ENCODE measurements at regions not wholly inside any gene's neighbourhood (a gene's known extent, or its start where the extent isn't known, plus 50 kb on each side); places are given as distances from the start of the nearest gene placed in this dataset.

GRCh38 chr16:86702824-86703588 is 124.7 kb downstream of the FOXL1 start:
- no peak overlapping the region for H3K27ac ChIP-seq (ENCODE audit: low read length)
- H3K36me3 ChIP-seq (replicated peaks; ENCODE audit: insufficient read depth, low read length) = no peaks in the 10 kb centered on the region
- H3K4me1 ChIP-seq (ENCODE audit: low read length) = no peaks in the 10 kb centered on the region
- H2AFZ ChIP-seq (ENCODE audit: low read length) = no peak overlapping the region
- no peak overlapping the region for H3K9ac ChIP-seq (ENCODE audit: low read length)
- H3K9me3 ChIP-seq (replicated peaks; ENCODE audit: insufficient read depth, low read length) = no peaks in the 10 kb centered on the region
- H3K27me3 ChIP-seq (replicated peaks; ENCODE audit: insufficient read depth, low read length) = peaks cover 14% of the 10 kb centered on the region; the same call in 1 of the 2 replicates
- TF ChIP-seq EZH2 (optimal IDR thresholded peaks at IDR 0.05; ENCODE audit: low read depth, low read length) (no peak), EZH2phosphoT487 (IDR thresholded peaks at IDR 0.05; ENCODE audit: low read length) (no peak)
- TF ChIP-seq, protein P1, sequence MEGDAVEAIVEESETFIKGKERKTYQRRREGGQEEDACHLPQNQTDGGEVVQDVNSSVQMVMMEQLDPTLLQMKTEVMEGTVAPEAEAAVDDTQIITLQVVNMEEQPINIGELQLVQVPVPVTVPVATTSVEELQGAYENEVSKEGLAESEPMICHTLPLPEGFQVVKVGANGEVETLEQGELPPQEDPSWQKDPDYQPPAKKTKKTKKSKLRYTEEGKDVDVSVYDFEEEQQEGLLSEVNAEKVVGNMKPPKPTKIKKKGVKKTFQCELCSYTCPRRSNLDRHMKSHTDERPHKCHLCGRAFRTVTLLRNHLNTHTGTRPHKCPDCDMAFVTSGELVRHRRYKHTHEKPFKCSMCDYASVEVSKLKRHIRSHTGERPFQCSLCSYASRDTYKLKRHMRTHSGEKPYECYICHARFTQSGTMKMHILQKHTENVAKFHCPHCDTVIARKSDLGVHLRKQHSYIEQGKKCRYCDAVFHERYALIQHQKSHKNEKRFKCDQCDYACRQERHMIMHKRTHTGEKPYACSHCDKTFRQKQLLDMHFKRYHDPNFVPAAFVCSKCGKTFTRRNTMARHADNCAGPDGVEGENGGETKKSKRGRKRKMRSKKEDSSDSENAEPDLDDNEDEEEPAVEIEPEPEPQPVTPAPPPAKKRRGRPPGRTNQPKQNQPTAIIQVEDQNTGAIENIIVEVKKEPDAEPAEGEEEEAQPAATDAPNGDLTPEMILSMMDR (IDR thresholded peaks at IDR 0.05; ENCODE audit: low read length) = no peak
- no peak overlapping the region for H3K4me2 ChIP-seq (ENCODE audit: low read depth, low read length)
- H3K4me3 ChIP-seq (ENCODE audit: low read length) = no peak overlapping the region
- no peaks in the 10 kb centered on the region for H3K9me2 ChIP-seq (replicated peaks; ENCODE audit: insufficient read depth, low read length)
- H4K20me1 ChIP-seq (ENCODE audit: insufficient read depth, low read length) = no peaks in the 10 kb centered on the region
- no peaks in the 10 kb centered on the region for H3K79me2 ChIP-seq (ENCODE audit: low read length)
- no peak for DNase-seq
- H3F3A ChIP-seq (ENCODE audit: insufficient read depth, low read length) = no peaks in the 10 kb centered on the region

DNA sequence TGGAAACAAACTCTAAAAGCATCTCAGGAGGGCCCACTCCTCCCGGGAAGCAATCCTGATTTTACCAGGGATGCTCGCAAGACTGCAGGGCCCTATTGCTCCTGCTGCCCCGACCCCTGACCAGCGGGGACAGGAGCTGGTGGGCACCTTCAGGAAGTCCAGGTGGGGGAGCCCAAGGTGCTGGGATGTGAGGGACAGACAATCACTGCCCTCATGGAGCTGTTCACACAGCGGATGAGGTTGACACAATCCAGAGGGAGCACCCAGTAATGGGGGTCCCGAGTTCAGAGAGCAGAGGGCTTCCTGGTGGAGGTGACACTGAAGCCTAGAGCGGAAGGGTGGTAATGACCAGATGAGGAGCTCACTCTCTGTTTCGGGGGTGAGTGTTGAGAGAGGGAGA is 126.2 kb downstream of the FOXL1 start:
- Histone ChIP-seq H3K4me1 (ENCODE audit: low read length) (no peaks in the 10 kb centered on the region), H3K9me2 (replicated peaks; ENCODE audit: insufficient read depth, low read length) (no peaks in the 10 kb centered on the region), H3K27ac (ENCODE audit: low read length) (no peak overlapping the region), H3K4me2 (ENCODE audit: low read depth, low read length) (no peak overlapping the region), H3K27me3 (replicated peaks; ENCODE audit: insufficient read depth, low read length) (peaks cover 26% of the 10 kb centered on the region), H2AFZ (ENCODE audit: low read length) (no peak overlapping the region), H4K20me1 (ENCODE audit: insufficient read depth, low read length) (no peaks in the 10 kb centered on the region), H3K4me3 (ENCODE audit: low read length) (no peak overlapping the region), H3F3A (ENCODE audit: insufficient read depth, low read length) (no peaks in the 10 kb centered on the region), H3K9ac (ENCODE audit: low read length) (no peak overlapping the region), H3K79me2 (ENCODE audit: low read length) (no peaks in the 10 kb centered on the region), H3K36me3 (replicated peaks; ENCODE audit: insufficient read depth, low read length) (no peaks in the 10 kb centered on the region), H3K9me3 (replicated peaks; ENCODE audit: insufficient read depth, low read length) (no peaks in the 10 kb centered on the region)
- TF ChIP-seq EZH2 (optimal IDR thresholded peaks at IDR 0.05; ENCODE audit: low read depth, low read length) = no peak
- TF ChIP-seq, protein P1 (IDR thresholded peaks at IDR 0.05; ENCODE audit: low read length) = no peak
- no peak for TF ChIP-seq EZH2phosphoT487 (IDR thresholded peaks at IDR 0.05; ENCODE audit: low read length)
- DNase-seq = no peak

DNA sequence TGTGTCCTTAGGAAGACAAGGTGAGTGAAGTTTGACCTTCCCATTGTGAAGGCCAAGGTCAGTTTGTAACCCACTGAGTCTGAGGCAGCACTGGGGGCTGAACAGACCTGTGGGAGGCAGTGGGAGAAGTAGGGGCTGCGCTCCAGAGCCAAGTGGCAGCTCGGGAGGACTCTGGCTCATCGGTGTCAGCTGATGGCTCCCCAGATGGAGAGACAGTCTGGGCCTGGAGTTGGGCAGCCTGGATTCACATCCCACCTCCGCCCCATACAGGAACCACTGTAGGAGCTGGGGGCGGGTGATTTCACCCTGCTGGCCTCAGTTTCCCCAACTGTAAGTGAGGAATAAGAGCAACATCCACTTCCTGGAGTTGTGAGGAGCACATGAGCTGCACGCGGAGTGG is 128.4 kb downstream of the FOXL1 start:
- Histone ChIP-seq H3K36me3 (replicated peaks; ENCODE audit: insufficient read depth, low read length) (no peaks in the 10 kb centered on the region), H3K9me2 (replicated peaks; ENCODE audit: insufficient read depth, low read length) (no peaks in the 10 kb centered on the region), H3K9ac (ENCODE audit: low read length) (no peak overlapping the region), H3K4me3 (ENCODE audit: low read length) (no peak overlapping the region), H2AFZ (ENCODE audit: low read length) (no peak overlapping the region), H3K4me2 (ENCODE audit: low read depth, low read length) (no peak overlapping the region), H3F3A (ENCODE audit: insufficient read depth, low read length) (no peaks in the 10 kb centered on the region), H3K9me3 (replicated peaks; ENCODE audit: insufficient read depth, low read length) (no peaks in the 10 kb centered on the region), H3K79me2 (ENCODE audit: low read length) (no peaks in the 10 kb centered on the region), H3K27ac (ENCODE audit: low read length) (no peak overlapping the region), H4K20me1 (ENCODE audit: insufficient read depth, low read length) (no peaks in the 10 kb centered on the region), H3K27me3 (replicated peaks; ENCODE audit: insufficient read depth, low read length) (peaks cover 23% of the 10 kb centered on the region), H3K4me1 (ENCODE audit: low read length) (no peaks in the 10 kb centered on the region)
- TF ChIP-seq EZH2 (optimal IDR thresholded peaks at IDR 0.05; ENCODE audit: low read depth, low read length) = no peak
- TF ChIP-seq EZH2phosphoT487 (IDR thresholded peaks at IDR 0.05; ENCODE audit: low read length) = no peak
- TF ChIP-seq, protein P1 (IDR thresholded peaks at IDR 0.05; ENCODE audit: low read length) = no peak
- DNase-seq = no peak
